ENCODE measurements at regions not wholly inside any gene's neighbourhood (a gene's known extent, or its start where the extent isn't known, plus 50 kb on each side); places are given as distances from the start of the nearest gene placed in this dataset.
"Not testable (repeated sequence)": the region's sequence is repeated elsewhere in the genome, so short reads cannot be mapped to it uniquely, and the experiment has no call there.

DNA sequence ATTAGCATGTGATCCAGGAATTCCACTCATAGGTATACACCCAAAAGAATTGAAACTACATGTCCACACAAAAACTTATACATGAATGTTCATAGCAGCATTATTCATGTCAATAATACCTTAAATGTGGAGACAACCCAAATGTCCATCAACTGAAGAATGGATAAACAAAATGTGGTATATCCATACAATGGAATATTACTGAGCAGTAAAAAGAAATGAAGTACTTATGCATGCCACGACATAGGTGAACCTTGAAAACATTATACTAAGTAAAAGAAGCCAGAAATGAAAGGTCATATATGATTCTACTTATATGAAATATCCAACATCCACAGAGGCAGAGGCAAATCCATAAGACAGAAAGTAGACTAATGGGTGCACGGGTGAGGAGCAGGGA, 159.9 kb downstream of the UNC5CL start:
- peaks cover 22% of the 10 kb centered on the region for H3K4me1 Mint-ChIP-seq
- H3K36me3 Mint-ChIP-seq = peaks cover 3% of the 10 kb centered on the region
- H3K9me3 Mint-ChIP-seq = peaks cover 4% of the 10 kb centered on the region
- H3K4me3 Mint-ChIP-seq = no peak overlapping the region
- H3K27ac Mint-ChIP-seq = no peak overlapping the region
- H3K27me3 Mint-ChIP-seq (ENCODE audit: low read depth) = peaks cover 28% of the 10 kb centered on the region
- TF ChIP-seq CTCF (IDR thresholded peaks at IDR 0.05; ENCODE audit: unreplicated experiment) = no peak
- DNase-seq (ENCODE audit: low spot score in 2 of 2, unreplicated experiment in 2 of 2) = no peak

- Mint-ChIP-seq H3K4me1 (peaks cover 18% of the 10 kb centered on the region), H3K36me3 (peaks cover 3% of the 10 kb centered on the region), H3K27ac (no peak overlapping the region), H3K9me3 (peaks cover 4% of the 10 kb centered on the region), H3K27me3 (ENCODE audit: low read depth) (peaks cover 38% of the 10 kb centered on the region), H3K4me3 (no peak overlapping the region)
- TF ChIP-seq CTCF (IDR thresholded peaks at IDR 0.05; ENCODE audit: unreplicated experiment) = no peak
- no peak for DNase-seq (ENCODE audit: low spot score in 2 of 2, unreplicated experiment in 2 of 2)
These were observed 161.7 kb downstream of the UNC5CL start for GRCh38 chr6:40877362-40877761.

DNA sequence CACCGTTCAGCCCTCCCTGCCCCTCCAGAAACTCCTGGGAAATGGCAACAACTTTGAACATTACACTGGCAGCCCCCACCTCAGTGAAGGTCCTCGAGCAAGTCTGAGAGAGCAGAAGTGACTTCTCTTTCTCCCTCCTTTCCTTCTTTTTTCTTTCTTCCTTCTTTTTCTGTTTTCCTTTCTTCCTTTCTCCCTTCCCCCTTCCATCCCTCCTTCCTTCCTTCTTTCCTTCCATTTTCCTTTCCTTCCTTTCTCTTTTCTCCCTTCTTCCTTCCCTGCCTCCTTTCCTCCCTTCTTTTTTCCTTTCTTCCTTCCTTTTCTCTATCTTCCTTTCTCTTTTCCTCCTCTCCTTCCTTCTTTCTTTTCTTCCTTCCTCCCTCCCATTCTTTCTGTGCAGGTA, 162.7 kb downstream of the UNC5CL start:
- Mint-ChIP-seq H3K4me1 (peaks cover 17% of the 10 kb centered on the region), H3K4me3 (no peak overlapping the region), H3K9me3 (peaks cover 4% of the 10 kb centered on the region), H3K27me3 (ENCODE audit: low read depth) (peaks cover 38% of the 10 kb centered on the region), H3K27ac (no peak overlapping the region), H3K36me3 (peaks cover 3% of the 10 kb centered on the region)
- DNase-seq (ENCODE audit: low spot score in 2 of 2, unreplicated experiment in 2 of 2) = no peak
- no peak for TF ChIP-seq CTCF (IDR thresholded peaks at IDR 0.05; ENCODE audit: unreplicated experiment)

DNA sequence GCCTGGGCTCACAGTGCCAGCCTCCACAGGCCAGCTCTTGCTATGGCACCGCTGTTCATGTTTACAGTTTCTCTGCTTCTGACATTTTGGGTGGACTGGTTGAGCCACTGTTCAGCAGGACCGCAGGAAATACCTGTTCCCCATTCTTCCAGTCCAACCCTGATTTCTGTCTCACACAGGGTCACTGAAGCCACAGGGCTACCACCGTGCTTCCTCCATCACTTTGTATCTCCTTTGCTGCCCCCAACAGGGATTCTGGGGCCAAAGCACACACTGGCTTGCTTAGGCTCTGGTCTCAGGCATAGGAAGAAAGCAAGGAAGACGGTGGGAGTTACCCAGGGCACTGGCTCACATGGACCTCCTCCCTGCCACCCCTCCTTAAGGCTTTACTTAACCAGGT, 164.5 kb downstream of the UNC5CL start:
- peaks cover 38% of the 10 kb centered on the region for H3K27me3 Mint-ChIP-seq (ENCODE audit: low read depth)
- peaks cover 4% of the 10 kb centered on the region for H3K9me3 Mint-ChIP-seq
- H3K4me1 Mint-ChIP-seq = peaks cover 10% of the 10 kb centered on the region
- H3K36me3 Mint-ChIP-seq = peaks cover 3% of the 10 kb centered on the region
- no peak overlapping the region for H3K4me3 Mint-ChIP-seq
- no peak for TF ChIP-seq CTCF (IDR thresholded peaks at IDR 0.05; ENCODE audit: unreplicated experiment)
- DNase-seq (ENCODE audit: low spot score in 2 of 2, unreplicated experiment in 2 of 2) = no peak
- no peak overlapping the region for H3K27ac Mint-ChIP-seq

DNA sequence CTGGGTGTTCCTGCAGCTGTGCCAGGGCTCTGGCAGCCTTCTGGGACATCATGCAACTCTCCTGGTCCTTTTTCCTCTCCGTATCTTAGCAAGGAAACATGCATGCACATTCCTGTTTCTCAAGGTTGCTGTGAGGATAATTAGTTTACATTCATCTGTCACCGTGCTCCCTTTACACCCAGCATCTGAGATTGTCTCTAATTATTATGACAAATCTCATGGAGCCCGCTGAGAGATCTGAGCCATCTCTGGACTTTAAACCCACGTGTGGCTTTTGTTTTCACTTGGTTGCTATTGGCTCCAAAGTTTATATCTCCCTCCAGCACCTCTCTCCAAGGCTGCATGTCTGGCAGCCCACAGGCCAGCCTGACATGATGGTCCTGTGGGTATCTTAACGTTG, 167.6 kb downstream of the UNC5CL start:
- no peaks in the 10 kb centered on the region for H3K9me3 Mint-ChIP-seq
- H3K27ac Mint-ChIP-seq = no peak overlapping the region
- H3K27me3 Mint-ChIP-seq (ENCODE audit: low read depth) = peaks cover 24% of the 10 kb centered on the region
- no peak for TF ChIP-seq CTCF (IDR thresholded peaks at IDR 0.05; ENCODE audit: unreplicated experiment)
- no peaks in the 10 kb centered on the region for H3K36me3 Mint-ChIP-seq
- no peak overlapping the region for H3K4me3 Mint-ChIP-seq
- H3K4me1 Mint-ChIP-seq = peaks cover 10% of the 10 kb centered on the region
- no peak for DNase-seq (ENCODE audit: low spot score in 2 of 2, unreplicated experiment in 2 of 2)

GRCh38 chr6:40868089-40868865, 170.7 kb downstream of the UNC5CL start:
- peak overlapping the region; percentile 35 for H3K27ac Mint-ChIP-seq
- H3K27me3 Mint-ChIP-seq (ENCODE audit: low read depth); DNase-seq (ENCODE audit: low spot score in 2 of 2, unreplicated experiment in 2 of 2); H3K9me3 Mint-ChIP-seq; H3K36me3 Mint-ChIP-seq; H3K4me3 Mint-ChIP-seq: not testable (repeated sequence)
- peaks cover 10% of the 10 kb centered on the region for H3K4me1 Mint-ChIP-seq

DNA sequence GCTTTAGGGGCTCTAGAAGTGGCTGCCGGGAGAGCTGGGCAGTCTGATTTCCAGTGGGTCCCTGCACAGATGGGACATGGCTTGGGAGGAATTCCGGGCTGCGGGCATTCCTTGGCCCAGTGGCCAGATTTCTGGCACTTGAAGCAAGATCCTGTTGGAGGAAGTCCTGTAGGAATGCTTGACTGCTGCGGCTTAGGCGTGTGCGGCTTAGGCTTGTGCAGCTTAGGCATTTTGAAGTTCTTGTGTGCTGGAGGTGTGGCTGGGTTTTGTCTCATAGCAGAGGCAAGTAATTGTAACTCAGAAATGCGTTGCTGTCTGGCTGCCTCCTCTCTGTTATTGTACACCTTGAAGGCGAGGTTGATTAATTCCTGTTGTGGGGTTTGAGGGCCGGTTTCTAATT, 171.5 kb downstream of the UNC5CL start:
- H3K4me3 Mint-ChIP-seq; H3K27me3 Mint-ChIP-seq (ENCODE audit: low read depth); H3K9me3 Mint-ChIP-seq; H3K4me1 Mint-ChIP-seq; DNase-seq (ENCODE audit: low spot score in 2 of 2, unreplicated experiment in 2 of 2); H3K36me3 Mint-ChIP-seq: not testable (repeated sequence)
- H3K27ac Mint-ChIP-seq = peak overlapping the region; percentile 6

DNA sequence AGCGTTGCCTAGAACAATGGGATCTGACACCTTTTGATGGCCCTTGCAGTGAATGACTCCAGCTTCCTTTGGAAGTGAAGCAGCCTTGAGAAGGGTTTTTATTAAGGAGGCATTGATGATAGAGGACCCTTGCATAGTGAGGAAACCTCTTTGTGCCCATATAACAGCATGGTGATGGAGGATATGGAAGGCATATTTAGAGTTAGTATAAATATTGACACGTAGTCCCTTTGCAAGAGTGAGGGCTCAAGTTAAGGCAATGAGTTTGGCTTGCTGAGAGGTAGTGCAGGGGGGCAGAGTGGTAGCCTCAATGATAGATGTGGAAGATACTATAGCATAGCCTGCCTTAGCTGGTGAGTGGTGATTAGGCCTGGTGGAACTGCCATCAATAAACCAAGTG, 173.8 kb downstream of the UNC5CL start:
- not testable (repeated sequence) for H3K4me1 Mint-ChIP-seq; H3K27ac Mint-ChIP-seq; H3K36me3 Mint-ChIP-seq; DNase-seq (ENCODE audit: low spot score in 2 of 2, unreplicated experiment in 2 of 2); H3K4me3 Mint-ChIP-seq; H3K27me3 Mint-ChIP-seq (ENCODE audit: low read depth); H3K9me3 Mint-ChIP-seq
